AG20443 (cell line): ENCODE measurements at regions not wholly inside any gene's neighbourhood (a gene's known extent, or its start where the extent isn't known, plus 50 kb on each side); places are given as distances from the start of the nearest gene placed in this dataset.
A peak's percentile ranks its signal among the peaks of the same experiment; 100 is the strongest.
"Not testable (repeated sequence)": the region's sequence is repeated elsewhere in the genome, so short reads cannot be mapped to it uniquely, and the experiment has no call there.

Source experiments
- DNase-seq: peaks from one replicate; pipeline ENCODE4 v3.0.0; 2012; ENCODE audit warnings: low spot score, mixed read lengths

- no peak for DNase-seq
Observed at GRCh38 chr13:103895835-103896531, 829.8 kb upstream of the SLC10A2 start.

- no peak for DNase-seq
Observed at GRCh38 chr13:103894626-103895025, 828.4 kb upstream of the SLC10A2 start.

- no peak for DNase-seq
Observed at GRCh38 chr13:103884101-103884723, 818.0 kb upstream of the SLC10A2 start.

GRCh38 chr13:103883698-103884097 lies 817.5 kb upstream of the SLC10A2 start:
- peak; percentile 7 for DNase-seq

GRCh38 chr13:103883164-103883563 lies 816.9 kb upstream of the SLC10A2 start:
- peak; percentile 84 for DNase-seq

GRCh38 chr13:103880146-103880545 lies 813.9 kb upstream of the SLC10A2 start:
- not testable (repeated sequence) for DNase-seq

GRCh38 chr13:103878891-103879605 lies 812.8 kb upstream of the SLC10A2 start:
- no peak for DNase-seq

GRCh38 chr13:103876571-103876970 lies 810.4 kb upstream of the SLC10A2 start:
- peak; percentile 25 for DNase-seq

GRCh38 chr13:103873725-103874124 lies 807.5 kb upstream of the SLC10A2 start:
- no peak for DNase-seq

- DNase-seq = no peak
Observed at GRCh38 chr13:103866048-103866447, 799.8 kb upstream of the SLC10A2 start.

- DNase-seq = no peak
Observed at GRCh38 chr13:103862525-103862924, 796.3 kb upstream of the SLC10A2 start.

- no peak for DNase-seq
Observed at GRCh38 chr13:103859952-103860351, 793.7 kb upstream of the SLC10A2 start.

- no peak for DNase-seq
Observed at GRCh38 chr13:103852036-103852435, 785.8 kb upstream of the SLC10A2 start.

- no peak for DNase-seq
Observed at GRCh38 chr13:103844471-103844870, 778.3 kb upstream of the SLC10A2 start.

GRCh38 chr13:103839460-103839859 lies 773.2 kb upstream of the SLC10A2 start:
- DNase-seq = no peak

GRCh38 chr13:103835052-103835451 lies 768.8 kb upstream of the SLC10A2 start:
- no peak for DNase-seq

- no peak for DNase-seq
Observed at GRCh38 chr13:103833294-103833852, 767.2 kb upstream of the SLC10A2 start.

GRCh38 chr13:103815619-103816018 lies 749.4 kb upstream of the SLC10A2 start:
- no peak for DNase-seq

GRCh38 chr13:103812971-103813370 lies 746.8 kb upstream of the SLC10A2 start:
- no peak for DNase-seq

- DNase-seq = no peak
Observed at GRCh38 chr13:103812558-103812957, 746.3 kb upstream of the SLC10A2 start.

GRCh38 chr13:103810026-103810425 lies 743.8 kb upstream of the SLC10A2 start:
- no peak for DNase-seq

GRCh38 chr13:103805771-103806170 lies 739.6 kb upstream of the SLC10A2 start:
- DNase-seq = no peak

- DNase-seq = no peak
Observed at GRCh38 chr13:103803349-103803748, 737.1 kb upstream of the SLC10A2 start.
